ENCODE measurements at regions not wholly inside any gene's neighbourhood (a gene's known extent, or its start where the extent isn't known, plus 50 kb on each side); places are given as distances from the start of the nearest gene placed in this dataset.

DNA sequence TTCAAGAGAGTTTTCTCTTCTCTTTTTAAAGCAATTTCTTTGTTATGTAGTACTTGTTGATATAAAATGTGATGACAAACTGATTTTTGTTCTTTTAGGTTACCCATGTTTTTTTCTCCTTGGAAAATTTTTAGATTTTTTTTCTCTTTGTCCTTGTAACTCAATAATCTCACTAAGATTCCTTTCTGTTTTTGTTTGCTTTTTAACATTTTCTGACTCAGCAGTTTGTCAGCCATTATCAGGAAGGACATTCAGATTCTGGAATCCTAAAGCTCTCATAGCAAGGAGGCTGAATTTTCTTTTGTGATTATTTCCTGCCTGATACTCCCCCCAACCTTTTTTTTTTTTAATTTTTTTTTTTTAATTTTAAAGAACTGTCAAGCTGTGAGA lies 75.2 kb upstream of the CITED2 start:
- Histone ChIP-seq H3F3A (ENCODE audit: insufficient read depth) (no peaks in the 10 kb centered on the region), H3K27me3 (ENCODE audit: low read length) (no peaks in the 10 kb centered on the region), H3K9me2 (replicated peaks; ENCODE audit: insufficient read depth, low read length) (no peaks in the 10 kb centered on the region), H3K9ac (ENCODE audit: low read length) (no peak overlapping the region), H3K4me3 (ENCODE audit: insufficient read depth, low read length, poor library complexity, severe bottlenecking) (no peak overlapping the region), H2AFZ (ENCODE audit: low read depth, low read length, severe bottlenecking) (no peak overlapping the region), H3K27ac (ENCODE audit: low read depth, low read length) (no peak overlapping the region), H3K79me2 (ENCODE audit: insufficient read depth, low read length) (no peaks in the 10 kb centered on the region), H3K4me2 (ENCODE audit: low read depth, low read length, poor library complexity, severe bottlenecking) (no peak overlapping the region), H3K9me3 (ENCODE audit: insufficient read depth, low read length) (no peaks in the 10 kb centered on the region), H4K20me1 (ENCODE audit: low read depth, low read length) (no peaks in the 10 kb centered on the region), H3K36me3 (ENCODE audit: low read length) (no peaks in the 10 kb centered on the region)
- no peak for TF ChIP-seq EZH2phosphoT487 (conservative IDR thresholded peaks at IDR 0.05; ENCODE audit: low read length)
- TF ChIP-seq, protein P1, sequence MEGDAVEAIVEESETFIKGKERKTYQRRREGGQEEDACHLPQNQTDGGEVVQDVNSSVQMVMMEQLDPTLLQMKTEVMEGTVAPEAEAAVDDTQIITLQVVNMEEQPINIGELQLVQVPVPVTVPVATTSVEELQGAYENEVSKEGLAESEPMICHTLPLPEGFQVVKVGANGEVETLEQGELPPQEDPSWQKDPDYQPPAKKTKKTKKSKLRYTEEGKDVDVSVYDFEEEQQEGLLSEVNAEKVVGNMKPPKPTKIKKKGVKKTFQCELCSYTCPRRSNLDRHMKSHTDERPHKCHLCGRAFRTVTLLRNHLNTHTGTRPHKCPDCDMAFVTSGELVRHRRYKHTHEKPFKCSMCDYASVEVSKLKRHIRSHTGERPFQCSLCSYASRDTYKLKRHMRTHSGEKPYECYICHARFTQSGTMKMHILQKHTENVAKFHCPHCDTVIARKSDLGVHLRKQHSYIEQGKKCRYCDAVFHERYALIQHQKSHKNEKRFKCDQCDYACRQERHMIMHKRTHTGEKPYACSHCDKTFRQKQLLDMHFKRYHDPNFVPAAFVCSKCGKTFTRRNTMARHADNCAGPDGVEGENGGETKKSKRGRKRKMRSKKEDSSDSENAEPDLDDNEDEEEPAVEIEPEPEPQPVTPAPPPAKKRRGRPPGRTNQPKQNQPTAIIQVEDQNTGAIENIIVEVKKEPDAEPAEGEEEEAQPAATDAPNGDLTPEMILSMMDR (IDR thresholded peaks at IDR 0.05; ENCODE audit: insufficient read depth, low read length, poor library complexity, severe bottlenecking): no peak

GRCh38 chr6:139448998-139449610 lies 74.7 kb upstream of the CITED2 start:
- no peak overlapping the region for H3K9ac ChIP-seq (ENCODE audit: low read length)
- H3K36me3 ChIP-seq (ENCODE audit: low read length): no peaks in the 10 kb centered on the region
- no peaks in the 10 kb centered on the region for H3K9me2 ChIP-seq (replicated peaks; ENCODE audit: insufficient read depth, low read length)
- H3F3A ChIP-seq (ENCODE audit: insufficient read depth): no peaks in the 10 kb centered on the region
- H3K4me3 ChIP-seq (ENCODE audit: insufficient read depth, low read length, poor library complexity, severe bottlenecking): no peak overlapping the region
- TF ChIP-seq EZH2phosphoT487 (conservative IDR thresholded peaks at IDR 0.05; ENCODE audit: low read length): no peak
- TF ChIP-seq, protein P1 (IDR thresholded peaks at IDR 0.05; ENCODE audit: insufficient read depth, low read length, poor library complexity, severe bottlenecking): no peak
- no peak overlapping the region for H3K27ac ChIP-seq (ENCODE audit: low read depth, low read length)
- no peak overlapping the region for H2AFZ ChIP-seq (ENCODE audit: low read depth, low read length, severe bottlenecking)
- H3K79me2 ChIP-seq (ENCODE audit: insufficient read depth, low read length): no peaks in the 10 kb centered on the region
- no peak overlapping the region for H3K4me2 ChIP-seq (ENCODE audit: low read depth, low read length, poor library complexity, severe bottlenecking)
- H3K27me3 ChIP-seq (ENCODE audit: low read length): no peaks in the 10 kb centered on the region
- H4K20me1 ChIP-seq (ENCODE audit: low read depth, low read length): no peaks in the 10 kb centered on the region
- H3K9me3 ChIP-seq (ENCODE audit: insufficient read depth, low read length): no peaks in the 10 kb centered on the region

GRCh38 chr6:139448051-139448649 lies 73.7 kb upstream of the CITED2 start:
- H3K79me2 ChIP-seq (ENCODE audit: insufficient read depth, low read length): no peaks in the 10 kb centered on the region
- H3K27ac ChIP-seq (ENCODE audit: low read depth, low read length): no peak overlapping the region

More at GRCh38 chr6:139448051-139448649, 73.7 kb upstream of the CITED2 start:
- H3K9ac ChIP-seq (ENCODE audit: low read length): no peak overlapping the region
- H3K9me3 ChIP-seq (ENCODE audit: insufficient read depth, low read length): no peaks in the 10 kb centered on the region
- no peaks in the 10 kb centered on the region for H3K27me3 ChIP-seq (ENCODE audit: low read length)
- H3F3A ChIP-seq (ENCODE audit: insufficient read depth): no peaks in the 10 kb centered on the region
- no peaks in the 10 kb centered on the region for H4K20me1 ChIP-seq (ENCODE audit: low read depth, low read length)
- H3K9me2 ChIP-seq (replicated peaks; ENCODE audit: insufficient read depth, low read length): no peaks in the 10 kb centered on the region
- no peak overlapping the region for H3K4me2 ChIP-seq (ENCODE audit: low read depth, low read length, poor library complexity, severe bottlenecking)
- H2AFZ ChIP-seq (ENCODE audit: low read depth, low read length, severe bottlenecking): no peak overlapping the region
- no peaks in the 10 kb centered on the region for H3K36me3 ChIP-seq (ENCODE audit: low read length)
- TF ChIP-seq, protein P1 (IDR thresholded peaks at IDR 0.05; ENCODE audit: insufficient read depth, low read length, poor library complexity, severe bottlenecking): no peak
- no peak for TF ChIP-seq EZH2phosphoT487 (conservative IDR thresholded peaks at IDR 0.05; ENCODE audit: low read length)
- H3K4me3 ChIP-seq (ENCODE audit: insufficient read depth, low read length, poor library complexity, severe bottlenecking): no peak overlapping the region
